Common myeloid progenitor, CD34-positive (primary cell): ENCODE measurements at regions not wholly inside any gene's neighbourhood (a gene's known extent, or its start where the extent isn't known, plus 50 kb on each side); places are given as distances from the start of the nearest gene placed in this dataset.

Experiments used
- CTCF ChIA-PET: fragments of 350-600 bp; sonication (Branson Sonifier 250); formaldehyde crosslinking; loops from one replicate; lab custom pipeline; 2021; ENCODE audit warnings: antibody characterized with exemption; lab: Charles Lee
- POLR2A ChIA-PET: fragments of 350-600 bp; sonication (Branson Sonifier 250); formaldehyde crosslinking; loops from one replicate; lab custom pipeline; 2021; ENCODE audit warnings: antibody characterized with exemption; lab: Charles Lee
- DNase-seq, 3 donors: peaks; one replicate each; pipeline versions ENCODE4 v3.0.0 to v3.0.0-alpha.2; 2013
- H3K27ac ChIP-seq, 2 experiments: 1 replicate in 1 of 2; 2 replicates in 1 of 2; pipeline ENCODE4 v1.7.0; 2013; ENCODE audit warnings: inconsistent platforms in 2 of 2, low read length in 2 of 2, mild to moderate bottlenecking in 2 of 2, low read depth in 1 of 2, moderate library complexity in 1 of 2; ENCODE audit not compliant: severe bottlenecking in 2 of 2, insufficient read depth in 1 of 2, poor library complexity in 1 of 2
- H3K27me3 ChIP-seq, 5 experiments: replicated peaks in 2 of 5; 1 replicate in 3 of 5; 2 replicates in 2 of 5; pipeline versions ENCODE4 v1.6.1 to v1.7.0; 2013; ENCODE audit warnings: low read length in 4 of 5, mild to moderate bottlenecking in 2 of 5, moderate library complexity in 2 of 5, inconsistent platforms in 1 of 5; ENCODE audit not compliant: insufficient read depth in 5 of 5, control insufficient read depth in 4 of 5
- H3K36me3 ChIP-seq, 4 experiments: 1 replicate in 2 of 4; 2 replicates in 2 of 4; pipeline versions ENCODE4 v1.6.1 to v1.7.0; 2013; ENCODE audit warnings: low read length in 3 of 4, control low read depth in 1 of 4, mild to moderate bottlenecking in 1 of 4; ENCODE audit not compliant: control insufficient read depth in 4 of 4, insufficient read depth in 4 of 4
- H3K4me1 ChIP-seq, 4 experiments: 1 replicate in 3 of 4; 2 replicates in 1 of 4; pipeline versions ENCODE4 v1.6.1 to v1.7.1; 2013; ENCODE audit warnings: low read length in 3 of 4, mild to moderate bottlenecking in 3 of 4, control low read depth in 1 of 4, inconsistent platforms in 1 of 4, moderate library complexity in 1 of 4; ENCODE audit not compliant: control insufficient read depth in 4 of 4, insufficient read depth in 4 of 4; ENCODE audit errors: control extremely low read depth in 1 of 4
- H3K4me3 ChIP-seq, 7 experiments: 1 replicate in 4 of 7; 2 replicates in 3 of 7; pipeline versions ENCODE4 v1.5.1 to v1.7.0; 2013; ENCODE audit warnings: mild to moderate bottlenecking in 7 of 7, low read length in 6 of 7, moderate library complexity in 6 of 7, inconsistent platforms in 2 of 7, low read depth in 2 of 7, control low read depth in 1 of 7; ENCODE audit not compliant: insufficient read depth in 4 of 7, control insufficient read depth in 1 of 7; ENCODE audit errors: extremely low read depth in 1 of 7
- H3K9me3 ChIP-seq, 5 experiments: 1 replicate in 4 of 5; 2 replicates in 1 of 5; pipeline versions ENCODE4 v1.6.1 to v1.7.1; 2013; ENCODE audit warnings: low read length in 4 of 5, mild to moderate bottlenecking in 2 of 5, inconsistent platforms in 1 of 5, low read depth in 1 of 5, moderate library complexity in 1 of 5; ENCODE audit not compliant: control insufficient read depth in 4 of 5, insufficient read depth in 2 of 5; ENCODE audit errors: control extremely low read depth in 1 of 5
- WGBS: methylation state at CpG from one replicate; pipeline ENCODE4 v1.1.5; 2013; ENCODE audit not compliant: insufficient coverage; 5-methylcytosine and 5-hydroxymethylcytosine counted together

- no peaks in the 10 kb centered on the region for H3K36me3 ChIP-seq
- no peak overlapping the region for H3K4me3 ChIP-seq
- CTCF ChIA-PET, result interaction anchor here (0.6 to 1.4 kb wide), 5 partner anchors 10 to 210 kb away, joined by 3 to 4 read pairs (median 3); no protein-coding TSS in a partner anchor
- no peaks in the 10 kb centered on the region for H3K27me3 ChIP-seq
- no peak overlapping the region for H3K27ac ChIP-seq
- no peaks in the 10 kb centered on the region for H3K9me3 ChIP-seq
- POLR2A ChIA-PET, result interaction anchor here (0.6 kb wide), 1 partner anchor 78 kb away, joined by 5 read pairs; no protein-coding TSS in a partner anchor
- peaks cover 14 to 52% (median 44%) of the 10 kb centered on the region in 4 experiments for H3K4me1 ChIP-seq
- WGBS, result 29% methylated on average over 2 of the region's 4 CpGs
- DNase-seq, result peak; percentile 58 to 90 (median 84)
These were observed 99.5 kb upstream of the DUSP10 start for GRCh38 chr1:221841251-221841982.

- Histone ChIP-seq H3K27me3 (no peaks in the 10 kb centered on the region), H3K4me3 (peak overlapping the region in 1 of 7 experiments; percentile 8), H3K36me3 (no peaks in the 10 kb centered on the region), H3K4me1 (peaks cover 14 to 58% (median 45%) of the 10 kb centered on the region in 4 experiments), H3K27ac (no peak overlapping the region), H3K9me3 (no peaks in the 10 kb centered on the region)
- DNase-seq, result peak in 1 of 3 donors; percentile 14
- ChIA-PET POLR2A (no interaction called here), CTCF (interaction anchor here (1.1 to 1.4 kb wide), 4 partner anchors 11 to 209 kb away, joined by 3 to 4 read pairs (median 3); no protein-coding TSS in a partner anchor)
- 67% methylated on average over 5 of the region's 5 CpGs for WGBS
These were observed 98.8 kb upstream of the DUSP10 start for GRCh38 chr1:221840511-221841243.

- H3K4me1 ChIP-seq, result peaks cover 14 to 58% (median 45%) of the 10 kb centered on the region in 4 experiments
- ChIA-PET CTCF (interaction anchor here (1.2 kb wide), 2 partner anchors 42 to 208 kb away, joined by 3 to 4 read pairs; no protein-coding TSS in a partner anchor), POLR2A (no interaction called here)
- DNase-seq, result peak; percentile 29 to 79 (median 66)
- peak overlapping the region in 1 of 2 experiments; percentile 18 for H3K27ac ChIP-seq
- no peaks in the 10 kb centered on the region for H3K27me3 ChIP-seq
- 77% methylated on average over 7 of the region's 7 CpGs for WGBS
- H3K4me3 ChIP-seq, result peak overlapping the region in 1 of 7 experiments; percentile 0
- no peaks in the 10 kb centered on the region for H3K36me3 ChIP-seq
- H3K9me3 ChIP-seq, result no peaks in the 10 kb centered on the region
These were observed 98.0 kb upstream of the DUSP10 start for GRCh38 chr1:221839782-221840395.

GRCh38 chr1:221839321-221839720 is 97.4 kb upstream of the DUSP10 start:
- ChIA-PET POLR2A (no interaction called here), CTCF (interaction anchor here (1.2 kb wide), 1 partner anchor 43 kb away, joined by 3 read pairs; no protein-coding TSS in a partner anchor)
- WGBS, result 100% methylated on average over 1 of the region's 1 CpG
- Histone ChIP-seq H3K27me3 (no peaks in the 10 kb centered on the region), H3K36me3 (no peaks in the 10 kb centered on the region), H3K4me1 (peaks cover 14 to 58% (median 43%) of the 10 kb centered on the region in 4 experiments), H3K9me3 (no peaks in the 10 kb centered on the region), H3K4me3 (no peak overlapping the region), H3K27ac (no peak overlapping the region)
- DNase-seq, result no peak

GRCh38 chr1:221837896-221838295 is 96.0 kb upstream of the DUSP10 start:
- Histone ChIP-seq H3K9me3 (no peaks in the 10 kb centered on the region), H3K4me1 (peaks cover 14 to 58% (median 43%) of the 10 kb centered on the region in 4 experiments), H3K27ac (peak overlapping the region in 1 of 2 experiments; percentile 27), H3K27me3 (no peaks in the 10 kb centered on the region), H3K36me3 (no peaks in the 10 kb centered on the region), H3K4me3 (peak overlapping the region in 5 of 7 experiments; percentile 8 to 70 (median 36))
- WGBS, result 2% methylated on average over 5 of the region's 8 CpGs
- ChIA-PET POLR2A (no interaction called here), CTCF (interaction anchor here (1.1 to 1.8 kb wide), 5 partner anchors 9 to 74 kb away, joined by 3 to 7 read pairs (median 6); no protein-coding TSS in a partner anchor)
- DNase-seq, result peak; percentile 53 to 88 (median 87)

GRCh38 chr1:221834698-221835513 is 93.0 kb upstream of the DUSP10 start:
- ChIA-PET CTCF (no interaction called here), POLR2A (no interaction called here)
- 94% methylated on average over 2 of the region's 3 CpGs for WGBS

More at GRCh38 chr1:221834698-221835513, 93.0 kb upstream of the DUSP10 start:
- Histone ChIP-seq H3K9me3 (no peaks in the 10 kb centered on the region), H3K4me1 (peaks cover 6 to 40% (median 24%) of the 10 kb centered on the region in 4 experiments), H3K36me3 (no peaks in the 10 kb centered on the region), H3K27ac (no peak overlapping the region), H3K4me3 (no peak overlapping the region), H3K27me3 (no peaks in the 10 kb centered on the region)
- DNase-seq, result no peak
